ENCODE measurements at regions not wholly inside any gene's neighbourhood (a gene's known extent, or its start where the extent isn't known, plus 50 kb on each side); places are given as distances from the start of the nearest gene placed in this dataset.

DNA sequence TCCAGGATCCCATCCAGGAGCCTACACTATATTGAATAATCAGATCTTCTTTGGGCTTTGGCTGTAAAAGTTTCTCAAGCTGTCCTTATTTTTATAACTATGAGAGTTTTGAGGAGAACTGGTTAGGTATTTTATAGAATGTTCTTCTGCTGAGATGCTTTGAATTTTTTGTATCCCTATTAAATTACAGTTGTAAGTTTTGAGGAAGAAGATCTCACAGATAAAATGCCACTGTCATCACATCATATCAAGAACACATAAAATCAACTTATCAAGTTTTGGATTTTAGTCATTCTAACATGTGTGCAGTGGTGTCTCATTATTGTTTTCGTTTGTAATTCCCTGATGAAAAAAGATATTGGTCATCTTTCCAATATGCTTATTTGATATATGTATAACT lies 260.2 kb upstream of the COL3A1 start:
- no peak for TF ChIP-seq CHD2 (IDR thresholded peaks at IDR 0.05; ENCODE audit: low read length, partially characterized antibody)
- TF ChIP-seq, protein P1, sequence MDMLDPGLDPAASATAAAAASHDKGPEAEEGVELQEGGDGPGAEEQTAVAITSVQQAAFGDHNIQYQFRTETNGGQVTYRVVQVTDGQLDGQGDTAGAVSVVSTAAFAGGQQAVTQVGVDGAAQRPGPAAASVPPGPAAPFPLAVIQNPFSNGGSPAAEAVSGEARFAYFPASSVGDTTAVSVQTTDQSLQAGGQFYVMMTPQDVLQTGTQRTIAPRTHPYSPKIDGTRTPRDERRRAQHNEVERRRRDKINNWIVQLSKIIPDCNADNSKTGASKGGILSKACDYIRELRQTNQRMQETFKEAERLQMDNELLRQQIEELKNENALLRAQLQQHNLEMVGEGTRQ (IDR thresholded peaks at IDR 0.05; ENCODE audit: borderline replicate concordance, low read depth, low read length), result no peak
- no peak for TF ChIP-seq GABPA (IDR thresholded peaks at IDR 0.05; ENCODE audit: low read depth)
- TF ChIP-seq, protein P2, sequence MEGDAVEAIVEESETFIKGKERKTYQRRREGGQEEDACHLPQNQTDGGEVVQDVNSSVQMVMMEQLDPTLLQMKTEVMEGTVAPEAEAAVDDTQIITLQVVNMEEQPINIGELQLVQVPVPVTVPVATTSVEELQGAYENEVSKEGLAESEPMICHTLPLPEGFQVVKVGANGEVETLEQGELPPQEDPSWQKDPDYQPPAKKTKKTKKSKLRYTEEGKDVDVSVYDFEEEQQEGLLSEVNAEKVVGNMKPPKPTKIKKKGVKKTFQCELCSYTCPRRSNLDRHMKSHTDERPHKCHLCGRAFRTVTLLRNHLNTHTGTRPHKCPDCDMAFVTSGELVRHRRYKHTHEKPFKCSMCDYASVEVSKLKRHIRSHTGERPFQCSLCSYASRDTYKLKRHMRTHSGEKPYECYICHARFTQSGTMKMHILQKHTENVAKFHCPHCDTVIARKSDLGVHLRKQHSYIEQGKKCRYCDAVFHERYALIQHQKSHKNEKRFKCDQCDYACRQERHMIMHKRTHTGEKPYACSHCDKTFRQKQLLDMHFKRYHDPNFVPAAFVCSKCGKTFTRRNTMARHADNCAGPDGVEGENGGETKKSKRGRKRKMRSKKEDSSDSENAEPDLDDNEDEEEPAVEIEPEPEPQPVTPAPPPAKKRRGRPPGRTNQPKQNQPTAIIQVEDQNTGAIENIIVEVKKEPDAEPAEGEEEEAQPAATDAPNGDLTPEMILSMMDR (IDR thresholded peaks at IDR 0.05), result no peak

All from SK-N-SH (cell line).